Astrocyte (in vitro differentiated cells and primary cell): ENCODE measurements at regions not wholly inside any gene's neighbourhood (a gene's known extent, or its start where the extent isn't known, plus 50 kb on each side); places are given as distances from the start of the nearest gene placed in this dataset.
"Not testable (repeated sequence)": the region's sequence is repeated elsewhere in the genome, so short reads cannot be mapped to it uniquely, and the experiment has no call there.

ENCODE experiments used
- EZH2 ChIP-seq: IDR thresholded peaks from 2 replicates; pipeline ENCODE4 v1.6.1; 2012; ENCODE audit warnings: mild to moderate bottlenecking, low read length, inconsistent platforms; ENCODE audit not compliant: insufficient read depth
- TF ChIP-seq, protein P1 (sequence below): IDR thresholded peaks from 2 replicates; pipeline ENCODE4 v1.5.1; 2011; ENCODE audit warnings: low read depth, mild to moderate bottlenecking, inconsistent platforms, low read length, moderate library complexity; ENCODE audit not compliant: insufficient read depth

DNA sequence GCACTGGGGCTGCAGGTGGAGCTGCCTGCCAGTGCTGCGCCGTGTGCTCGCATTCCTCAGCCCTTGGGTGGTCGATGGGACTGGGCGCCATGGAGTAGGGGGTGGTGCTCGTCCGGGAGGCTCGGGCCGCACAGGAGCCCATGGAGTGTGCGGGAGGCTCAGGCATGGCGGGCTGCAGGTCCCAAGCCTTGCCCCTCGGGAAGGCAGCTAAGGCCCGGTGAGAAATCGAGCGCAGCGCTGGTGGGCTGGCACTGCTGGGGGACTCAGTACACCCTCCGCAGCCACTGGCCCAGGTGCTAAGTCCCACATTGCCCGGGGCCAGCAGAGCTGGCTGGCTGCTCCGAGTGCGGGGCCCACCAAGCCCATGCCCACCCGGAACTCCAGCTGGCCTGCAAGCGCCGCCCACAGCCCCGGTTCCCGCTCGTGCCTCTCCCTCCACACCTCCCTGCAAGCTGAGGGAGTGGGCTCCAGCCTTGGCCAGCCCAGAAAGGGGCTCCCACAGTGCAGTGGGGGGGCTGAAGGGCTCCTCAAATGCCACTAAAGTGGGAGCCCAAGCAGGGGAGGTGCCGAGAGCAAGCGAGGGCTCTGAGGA lies 467.8 kb downstream of the AMY1C start:
- not testable (repeated sequence) for TF ChIP-seq EZH2
- TF ChIP-seq, protein P1, sequence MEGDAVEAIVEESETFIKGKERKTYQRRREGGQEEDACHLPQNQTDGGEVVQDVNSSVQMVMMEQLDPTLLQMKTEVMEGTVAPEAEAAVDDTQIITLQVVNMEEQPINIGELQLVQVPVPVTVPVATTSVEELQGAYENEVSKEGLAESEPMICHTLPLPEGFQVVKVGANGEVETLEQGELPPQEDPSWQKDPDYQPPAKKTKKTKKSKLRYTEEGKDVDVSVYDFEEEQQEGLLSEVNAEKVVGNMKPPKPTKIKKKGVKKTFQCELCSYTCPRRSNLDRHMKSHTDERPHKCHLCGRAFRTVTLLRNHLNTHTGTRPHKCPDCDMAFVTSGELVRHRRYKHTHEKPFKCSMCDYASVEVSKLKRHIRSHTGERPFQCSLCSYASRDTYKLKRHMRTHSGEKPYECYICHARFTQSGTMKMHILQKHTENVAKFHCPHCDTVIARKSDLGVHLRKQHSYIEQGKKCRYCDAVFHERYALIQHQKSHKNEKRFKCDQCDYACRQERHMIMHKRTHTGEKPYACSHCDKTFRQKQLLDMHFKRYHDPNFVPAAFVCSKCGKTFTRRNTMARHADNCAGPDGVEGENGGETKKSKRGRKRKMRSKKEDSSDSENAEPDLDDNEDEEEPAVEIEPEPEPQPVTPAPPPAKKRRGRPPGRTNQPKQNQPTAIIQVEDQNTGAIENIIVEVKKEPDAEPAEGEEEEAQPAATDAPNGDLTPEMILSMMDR: not testable (repeated sequence)
